Stimulated activated CD8-positive, alpha-beta memory T cell treated with anti-CD3 and anti-CD28 coated beads, Interleukin-12 subunit alpha, Interleukin-12 subunit beta, amount 100 ng/mL, for 24 hours (primary cell): ENCODE measurements at regions not wholly inside any gene's neighbourhood (a gene's known extent, or its start where the extent isn't known, plus 50 kb on each side); places are given as distances from the start of the nearest gene placed in this dataset.

ENCODE experiments used
- DNase-seq: peaks from one replicate; pipeline ENCODE4 v3.0.0-alpha.2; 2020; ENCODE audit errors: extremely low read depth

GRCh38 chr20:58019027-58019849 is 209.2 kb downstream of the ANKRD60 start:
- no peak for DNase-seq

DNA sequence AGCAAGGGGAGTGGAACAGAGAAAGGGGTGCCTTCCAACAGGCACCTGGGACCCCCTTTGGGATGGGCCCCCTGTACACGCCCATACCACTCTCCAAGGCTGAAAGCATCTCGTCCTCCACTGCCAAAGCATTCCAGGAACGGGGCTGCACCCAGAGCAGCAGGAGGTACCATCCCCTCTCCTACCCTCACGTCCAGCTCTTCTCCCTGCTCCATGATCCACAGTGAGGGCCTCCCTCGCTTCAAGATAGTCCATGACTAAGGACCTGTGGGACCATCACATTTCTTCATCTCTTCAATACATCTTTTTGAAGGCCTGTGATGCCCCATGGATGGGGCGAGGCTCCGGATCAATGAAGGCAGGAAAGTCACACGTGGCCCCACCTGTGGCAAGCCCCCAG is 209.9 kb downstream of the ANKRD60 start:
- no peak for DNase-seq

GRCh38 chr20:58017970-58018530 is 210.4 kb downstream of the ANKRD60 start:
- no peak for DNase-seq

DNA sequence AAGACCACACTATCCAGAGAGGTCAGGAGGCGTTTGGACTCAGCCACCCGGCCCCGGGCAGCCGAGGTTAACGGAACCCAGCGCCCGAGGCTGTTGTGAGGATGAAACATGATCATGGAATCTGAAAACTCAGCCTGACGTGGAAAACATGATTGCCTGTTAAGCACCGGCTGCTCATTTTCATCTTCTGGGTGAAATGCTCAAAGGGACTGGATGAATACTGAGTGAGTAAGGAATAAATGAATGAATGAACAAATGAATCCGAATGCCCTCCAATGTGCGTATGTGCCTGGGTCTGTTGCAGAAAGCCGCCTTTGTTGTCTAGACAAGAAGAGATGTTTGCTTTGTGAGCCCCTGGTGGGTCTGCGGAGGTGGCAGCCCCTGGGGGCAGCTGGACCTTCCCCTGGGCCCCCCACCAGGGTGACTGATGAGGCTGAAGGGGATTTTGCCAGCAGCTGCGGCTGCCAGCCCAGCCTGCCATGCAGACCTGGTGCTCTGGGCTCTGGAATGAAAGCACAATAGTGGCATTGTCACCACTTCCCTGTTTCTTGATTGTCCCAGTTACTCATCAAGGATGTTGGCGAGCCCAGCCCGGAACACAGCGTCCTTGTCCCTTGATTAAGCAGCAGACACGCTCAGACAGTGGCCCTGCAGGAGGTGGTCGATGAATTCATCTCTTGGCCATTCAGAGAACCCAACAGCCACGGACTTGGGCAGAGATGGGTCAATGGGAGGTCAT is 211.1 kb downstream of the ANKRD60 start:
- no peak for DNase-seq

- DNase-seq, result no peak
These were observed 211.7 kb downstream of the ANKRD60 start for GRCh38 chr20:58016779-58017178.

DNA sequence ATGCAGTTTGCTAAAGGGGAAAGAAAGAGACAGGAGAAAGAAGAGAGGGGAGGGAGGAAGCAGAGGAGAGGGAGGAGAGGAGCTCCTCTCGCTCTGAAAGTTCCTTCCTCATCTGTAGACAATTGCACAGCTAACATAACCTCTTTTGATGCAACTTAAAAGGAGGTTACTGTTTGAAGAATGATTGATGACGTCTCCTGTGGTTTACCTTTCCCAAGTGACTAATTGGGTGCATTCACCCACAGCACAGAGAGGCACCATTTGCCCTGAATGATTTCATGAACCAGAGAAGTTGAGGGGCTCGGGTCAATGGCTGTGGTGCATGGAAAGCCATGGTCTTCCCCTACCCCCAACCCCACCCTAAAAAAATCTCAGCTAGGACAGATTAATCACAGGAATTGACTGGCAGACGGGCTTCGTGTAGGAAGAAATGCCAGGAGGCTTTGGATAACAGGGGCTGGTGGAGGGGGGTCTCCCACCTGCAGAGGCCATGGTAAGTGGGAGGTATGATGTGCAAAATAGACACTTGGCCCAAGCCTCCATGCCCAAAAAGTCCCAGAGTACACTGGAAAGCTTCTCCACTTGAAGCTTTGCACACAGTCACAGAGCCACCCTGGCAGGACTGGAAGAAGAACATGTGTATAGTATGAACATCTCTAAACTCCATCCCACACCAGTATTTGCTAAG is 213.7 kb downstream of the ANKRD60 start:
- DNase-seq, result no peak

DNA sequence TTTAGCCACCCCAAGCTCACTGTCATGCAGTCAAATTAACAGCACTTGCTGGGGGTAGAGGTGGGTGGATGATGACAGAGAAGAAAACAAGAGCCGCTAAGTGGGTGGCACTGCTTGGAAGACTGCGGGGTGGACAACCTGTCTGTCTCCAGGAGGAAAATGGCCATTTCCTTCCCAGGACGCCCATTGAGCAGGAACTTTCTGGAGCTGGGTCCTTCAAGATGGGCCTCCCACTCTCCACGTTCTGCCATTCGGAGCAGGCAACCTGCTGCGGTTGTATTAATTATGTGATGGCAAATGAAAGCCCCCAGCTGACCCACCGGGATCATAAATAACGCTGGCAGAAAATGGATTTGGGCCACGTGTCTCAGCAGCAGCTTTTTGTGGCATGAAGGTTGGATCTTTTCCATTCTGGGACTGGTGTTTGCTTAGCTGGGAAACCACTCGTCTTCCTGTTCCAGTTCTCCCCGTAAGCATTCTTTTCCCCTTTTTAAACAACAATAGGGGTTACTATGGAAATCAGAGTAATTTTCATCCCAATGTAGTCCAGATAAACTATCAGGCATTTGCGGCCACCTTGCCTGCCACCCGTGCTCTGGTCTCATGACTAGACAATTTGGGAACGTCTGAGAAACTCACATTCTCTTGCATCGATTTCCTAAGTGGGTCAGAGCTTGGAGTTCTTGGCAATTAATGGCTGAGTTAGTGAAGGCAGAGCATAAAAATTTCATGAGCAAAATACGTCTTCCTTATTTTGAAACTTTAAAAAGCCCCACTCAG is 215.5 kb downstream of the ANKRD60 start:
- DNase-seq, result no peak

- DNase-seq, result no peak
These were observed 216.4 kb downstream of the ANKRD60 start for GRCh38 chr20:58011947-58012610.

DNA sequence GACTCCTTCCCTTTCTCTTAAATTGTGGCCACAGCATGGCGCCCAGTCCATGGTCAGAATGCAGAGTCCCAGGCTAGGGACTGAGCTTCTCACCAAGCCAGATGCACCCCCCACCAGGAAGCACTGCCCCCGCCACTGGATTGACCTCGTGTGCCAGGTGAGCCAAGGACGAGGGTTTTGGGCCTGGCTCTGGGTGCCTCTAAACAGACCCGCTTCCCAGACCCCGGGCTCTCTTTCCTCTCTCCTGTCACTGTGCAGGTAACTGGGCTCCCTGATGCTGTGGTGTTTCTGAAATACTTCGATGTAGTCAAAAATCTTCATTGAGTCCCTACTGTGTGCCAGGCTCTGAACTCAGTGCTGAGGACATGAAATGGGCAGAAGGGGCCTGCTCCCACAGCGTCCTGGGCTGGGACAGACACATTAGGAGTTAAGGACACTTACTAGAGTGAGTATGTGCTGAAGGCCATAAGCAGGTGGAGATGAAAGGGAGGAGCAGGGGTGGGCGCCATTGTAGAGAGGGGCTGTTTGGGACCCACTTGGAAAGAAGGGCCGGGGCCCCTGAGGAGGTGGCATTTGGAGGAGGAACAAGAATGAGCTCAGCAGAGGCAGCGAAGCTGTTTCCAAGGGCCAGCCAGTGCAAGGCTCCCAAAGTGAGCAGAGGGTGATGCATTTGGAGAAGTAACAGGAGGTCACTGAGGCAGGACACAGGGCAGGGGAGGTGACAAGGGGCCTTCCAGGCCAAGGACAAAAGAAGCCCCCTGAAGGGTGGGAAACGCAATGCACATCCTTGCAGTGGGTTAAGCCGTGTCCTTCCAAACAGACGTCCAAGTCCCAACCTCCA is 217.1 kb downstream of the ANKRD60 start:
- DNase-seq, result no peak

- no peak for DNase-seq
These were observed 217.8 kb downstream of the ANKRD60 start for GRCh38 chr20:58010666-58011065.

GRCh38 chr20:58010186-58010585 is 218.3 kb downstream of the ANKRD60 start:
- no peak for DNase-seq

- no peak for DNase-seq
These were observed 219.6 kb downstream of the ANKRD60 start for GRCh38 chr20:58008866-58009265.

GRCh38 chr20:58008413-58008812 is 220.0 kb downstream of the ANKRD60 start:
- DNase-seq, result no peak

GRCh38 chr20:58007947-58008346 is 220.5 kb downstream of the ANKRD60 start:
- DNase-seq, result no peak

DNA sequence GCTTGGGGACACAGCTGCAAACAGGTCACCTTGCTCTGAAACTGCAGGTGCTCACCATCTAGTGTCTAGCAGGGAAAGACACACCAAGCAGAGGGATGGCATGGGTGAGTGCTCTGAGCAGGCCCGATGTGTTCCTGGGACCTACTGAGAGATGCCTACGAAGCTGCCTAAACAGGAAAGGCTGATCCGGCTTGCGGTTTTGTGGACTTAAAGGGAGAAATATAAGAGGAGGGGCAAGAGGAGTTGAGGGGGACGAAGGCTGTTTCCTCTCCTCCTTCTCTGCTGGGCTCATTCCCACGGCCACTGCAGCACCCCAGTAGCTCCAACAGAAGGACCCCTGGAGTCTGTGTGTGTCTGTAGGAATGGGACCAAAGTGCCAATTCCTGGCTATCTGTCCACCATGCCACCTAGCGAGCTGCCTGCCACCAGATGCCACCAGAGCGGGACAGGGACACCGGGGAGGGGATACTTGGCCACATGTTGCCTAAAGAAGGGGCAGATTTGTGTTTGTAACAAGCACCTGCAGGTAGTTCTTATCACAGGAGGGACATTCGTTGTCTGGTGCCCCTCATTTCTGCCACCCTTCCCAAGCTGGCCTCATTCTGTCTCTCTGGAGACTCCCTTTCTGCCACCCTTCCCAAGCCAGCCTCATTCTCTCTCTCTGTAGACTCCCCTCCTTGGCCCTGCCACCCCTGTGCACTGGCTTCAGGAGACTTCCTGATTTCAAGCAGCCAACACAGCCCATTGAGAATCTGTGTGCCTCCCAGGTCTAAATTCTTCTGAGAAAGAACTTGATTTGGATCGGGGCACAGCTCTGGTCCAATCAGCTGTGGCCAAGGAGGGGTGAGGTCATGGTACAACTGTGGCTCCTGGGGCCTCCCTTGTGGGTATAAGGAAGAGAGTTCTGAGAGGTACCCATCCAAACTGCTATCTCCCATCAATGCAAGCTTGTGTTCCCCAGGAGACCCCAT is 221.8 kb downstream of the ANKRD60 start:
- DNase-seq, result no peak

DNA sequence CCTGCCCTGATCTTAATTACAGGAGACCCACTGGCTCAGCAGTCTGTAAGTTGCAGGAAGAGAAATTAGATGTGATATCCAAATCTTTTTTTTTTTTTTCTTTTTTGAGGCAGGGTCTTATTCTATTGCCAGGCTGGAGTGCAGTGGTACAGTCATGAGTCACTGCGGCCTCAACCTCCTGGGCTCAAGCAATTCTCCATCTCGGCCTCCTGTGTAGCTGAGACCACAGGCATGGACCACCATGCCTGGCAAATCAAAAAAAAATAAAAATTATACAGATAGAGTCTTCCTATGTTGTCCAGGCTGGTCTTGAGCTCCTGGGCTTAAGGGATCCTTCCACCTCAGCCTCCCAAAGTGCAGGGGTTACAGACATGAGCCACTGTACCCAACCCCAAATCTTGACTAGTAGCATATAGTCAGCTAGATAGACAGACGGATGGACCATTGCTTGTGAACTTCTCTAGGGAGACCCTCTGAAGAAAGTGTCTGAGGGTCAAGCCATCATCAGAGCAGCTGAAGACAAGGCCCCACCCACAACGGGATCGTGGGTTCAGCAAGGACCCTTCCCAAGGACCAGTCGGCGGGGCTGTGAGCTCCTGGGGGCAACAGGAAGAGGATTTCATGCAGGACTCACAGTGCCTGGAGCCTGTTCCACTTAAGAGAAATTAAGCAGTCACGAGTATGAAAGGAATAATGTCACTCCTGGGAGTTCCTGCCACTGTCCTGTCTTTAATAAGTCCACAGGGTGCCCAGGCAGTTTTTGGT is 222.7 kb downstream of the ANKRD60 start:
- DNase-seq, result no peak

GRCh38 chr20:58004900-58005299 is 223.6 kb downstream of the ANKRD60 start:
- no peak for DNase-seq

DNA sequence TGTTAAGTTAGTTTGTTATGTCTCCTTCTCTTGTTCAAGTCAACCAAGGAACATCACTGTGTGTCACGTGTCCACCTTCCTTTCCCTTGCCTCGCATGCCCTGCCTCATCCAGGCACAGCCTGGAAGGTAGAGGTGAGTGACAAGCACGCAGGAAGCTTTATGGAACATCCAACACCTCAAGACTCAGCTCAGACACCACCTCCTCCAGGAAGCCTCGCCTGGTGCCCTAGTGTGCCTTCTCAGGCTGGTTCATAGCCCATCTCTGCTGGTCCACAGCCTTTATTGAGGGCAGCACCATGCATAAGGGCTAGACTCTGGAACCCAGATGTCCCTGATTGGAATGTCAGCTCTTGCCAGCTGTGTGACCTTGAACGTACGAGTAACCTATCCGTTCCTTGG is 224.3 kb downstream of the ANKRD60 start:
- DNase-seq, result no peak
